SW 1271 (cell line): ENCODE measurements at regions not wholly inside any gene's neighbourhood (a gene's known extent, or its start where the extent isn't known, plus 50 kb on each side); places are given as distances from the start of the nearest gene placed in this dataset.
"Not testable (repeated sequence)": the region's sequence is repeated elsewhere in the genome, so short reads cannot be mapped to it uniquely, and the experiment has no call there.

ENCODE experiments used
- DNase-seq, 2 experiments: peaks; one replicate each; lab custom pipeline; 2025; lab: John Stamatoyannopoulos, UW

DNA sequence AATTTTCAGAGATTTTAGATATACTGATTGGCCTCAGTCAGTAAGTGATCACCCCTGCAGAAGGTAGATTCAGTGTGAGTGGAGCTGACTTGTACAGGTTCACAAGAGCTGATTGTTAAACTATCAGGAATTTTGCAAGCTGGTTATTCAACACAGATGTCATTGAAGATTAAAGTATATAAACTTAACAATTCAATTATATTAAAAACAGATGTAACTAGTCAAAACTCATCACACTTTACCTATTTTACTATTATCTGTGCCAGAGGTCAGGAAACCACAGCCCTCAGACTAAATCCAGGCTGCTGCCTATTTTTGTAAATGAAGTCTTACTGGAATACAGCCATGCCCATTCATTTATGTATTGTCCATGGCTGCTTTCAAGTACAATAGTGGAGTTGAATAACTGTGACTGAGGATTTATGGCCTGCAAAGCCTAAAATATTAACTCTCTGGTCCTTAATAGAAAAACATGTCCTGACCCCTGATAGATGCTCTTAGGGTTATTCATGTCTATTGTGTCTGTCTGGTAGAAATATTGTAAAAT is 429.3 kb upstream of the PDZRN3 start:
- DNase-seq, result no peak

DNA sequence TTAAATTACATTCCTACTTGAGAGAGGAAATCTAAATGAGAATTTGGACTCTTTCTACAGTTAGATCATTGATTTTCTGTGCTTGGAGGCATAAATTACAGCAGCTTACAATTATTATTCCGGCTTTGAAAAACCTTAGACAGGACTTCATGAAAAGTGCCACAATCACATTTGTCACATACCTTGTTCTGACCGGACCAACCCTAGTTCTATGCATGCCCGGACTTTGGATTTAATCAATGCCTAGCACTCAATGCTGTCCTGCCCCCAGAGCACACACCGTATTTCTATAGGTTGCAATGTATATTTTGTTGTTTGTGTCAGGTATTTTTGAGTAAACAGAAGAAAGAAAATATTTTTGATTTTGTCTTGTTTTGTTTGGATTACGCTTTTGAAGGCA is 424.7 kb upstream of the PDZRN3 start:
- DNase-seq, result no peak

GRCh38 chr3:74048699-74049098 is 424.0 kb upstream of the PDZRN3 start:
- DNase-seq, result no peak

GRCh38 chr3:74045000-74045399 is 420.3 kb upstream of the PDZRN3 start:
- DNase-seq, result no peak

- no peak for DNase-seq
Measured at GRCh38 chr3:74041068-74041675, 416.4 kb upstream of the PDZRN3 start.

- no peak for DNase-seq
Measured at GRCh38 chr3:74039105-74039504, 414.4 kb upstream of the PDZRN3 start.

DNA sequence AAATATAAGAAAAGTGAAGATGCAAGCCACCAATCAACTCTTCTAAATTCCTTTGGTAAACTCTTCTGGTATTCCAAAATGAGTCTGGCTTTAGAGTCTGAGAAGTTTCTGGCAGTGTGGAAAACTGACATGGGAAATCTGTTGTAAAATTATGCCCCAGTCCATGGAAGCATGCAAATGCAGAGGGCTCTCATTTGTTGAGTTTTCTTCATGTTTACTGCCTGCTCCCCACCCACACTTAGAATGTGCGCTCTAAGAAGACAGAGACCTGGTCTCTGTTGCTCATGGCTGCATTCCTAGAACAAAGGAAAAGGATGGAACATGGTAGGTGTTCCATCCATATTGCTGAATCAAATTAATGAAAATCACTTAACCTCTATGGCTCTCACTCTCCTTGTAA is 411.8 kb upstream of the PDZRN3 start:
- DNase-seq, result no peak

- DNase-seq, result no peak
Measured at GRCh38 chr3:74036102-74036501, 411.4 kb upstream of the PDZRN3 start.

DNA sequence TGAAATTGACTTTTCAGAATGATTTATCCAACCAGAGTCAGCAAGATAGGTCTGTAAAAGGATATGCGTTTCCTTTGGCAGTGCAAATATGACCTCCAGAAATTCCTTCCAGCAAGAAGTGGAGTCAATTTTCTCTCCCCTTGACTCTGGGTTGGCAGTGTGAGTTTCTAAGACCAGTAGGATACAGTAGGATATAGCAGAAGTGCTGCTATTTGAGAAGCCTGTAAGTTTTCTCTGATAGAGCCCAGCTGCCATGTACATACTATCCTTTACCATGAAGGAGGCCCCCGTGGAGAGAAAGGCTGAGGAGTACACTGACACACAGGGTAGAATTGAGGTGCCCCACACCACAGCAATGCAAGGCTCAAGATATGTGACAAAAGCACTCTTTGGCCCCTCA is 409.1 kb upstream of the PDZRN3 start:
- DNase-seq, result no peak

GRCh38 chr3:74033381-74033780 is 408.6 kb upstream of the PDZRN3 start:
- DNase-seq, result no peak

- DNase-seq, result no peak
Measured at GRCh38 chr3:74027121-74027520, 402.4 kb upstream of the PDZRN3 start.

- no peak for DNase-seq
Measured at GRCh38 chr3:74023395-74023794, 398.7 kb upstream of the PDZRN3 start.

GRCh38 chr3:74021449-74021848 is 396.7 kb upstream of the PDZRN3 start:
- DNase-seq, result no peak

DNA sequence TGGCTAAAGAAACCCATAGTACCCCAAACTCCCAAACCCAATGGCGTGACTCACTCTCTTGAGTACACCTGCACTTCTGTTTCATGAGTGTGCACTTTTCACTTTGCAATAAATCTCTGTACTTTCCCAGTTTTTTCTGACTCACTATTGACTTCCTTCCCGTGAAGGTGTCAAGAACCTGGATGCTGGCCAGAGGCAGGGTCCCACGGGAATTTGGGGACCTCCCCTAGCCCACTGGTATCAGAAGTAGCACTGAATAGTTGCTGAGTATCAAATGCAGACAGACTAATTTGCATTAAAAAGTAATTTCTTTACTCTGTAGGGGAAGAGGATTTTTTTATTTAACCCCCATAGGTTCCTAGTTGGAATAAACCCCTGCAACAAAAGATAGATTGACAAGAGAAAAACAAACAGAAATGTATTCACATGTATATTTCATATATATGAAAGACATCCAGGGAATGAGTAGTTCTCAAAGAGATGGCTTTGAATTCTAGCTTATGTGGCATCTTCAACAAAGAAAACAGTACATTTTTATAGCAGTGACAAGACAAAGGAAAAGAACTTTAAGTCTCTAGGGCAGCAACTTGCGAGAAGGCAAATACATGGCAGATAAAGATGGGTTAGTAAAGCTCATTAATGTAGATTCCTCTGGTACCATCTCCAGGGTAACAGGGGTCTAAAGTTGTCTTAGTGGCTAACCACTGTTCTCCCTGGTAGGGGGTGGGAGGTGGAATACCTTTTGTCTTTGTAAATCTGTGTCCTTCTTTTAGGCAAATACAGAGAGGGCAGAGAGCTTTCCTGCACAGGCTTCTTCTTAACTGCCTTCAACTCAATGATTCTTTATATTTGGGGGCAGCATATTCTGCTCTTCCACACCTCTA is 385.5 kb upstream of the PDZRN3 start:
- DNase-seq, result no peak

DNA sequence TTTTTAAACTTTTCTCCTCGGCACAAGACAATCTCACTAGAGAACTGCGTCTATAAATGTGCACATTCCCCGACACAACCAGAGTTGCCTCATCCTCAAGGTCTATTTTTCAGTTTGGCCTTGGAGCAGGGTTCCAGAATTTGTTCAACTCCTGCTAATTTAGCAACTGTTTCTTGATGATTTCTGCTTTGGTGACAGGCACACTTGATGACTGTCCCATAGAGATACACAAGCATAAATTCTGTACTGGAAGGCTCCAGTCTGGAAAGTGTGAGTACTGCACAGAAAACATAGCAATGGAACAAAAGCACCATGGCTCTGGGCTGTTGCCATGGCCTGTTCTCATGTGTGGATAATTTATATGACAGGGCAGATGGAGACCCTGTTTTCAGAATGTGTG is 379.6 kb upstream of the PDZRN3 start:
- DNase-seq, result no peak

DNA sequence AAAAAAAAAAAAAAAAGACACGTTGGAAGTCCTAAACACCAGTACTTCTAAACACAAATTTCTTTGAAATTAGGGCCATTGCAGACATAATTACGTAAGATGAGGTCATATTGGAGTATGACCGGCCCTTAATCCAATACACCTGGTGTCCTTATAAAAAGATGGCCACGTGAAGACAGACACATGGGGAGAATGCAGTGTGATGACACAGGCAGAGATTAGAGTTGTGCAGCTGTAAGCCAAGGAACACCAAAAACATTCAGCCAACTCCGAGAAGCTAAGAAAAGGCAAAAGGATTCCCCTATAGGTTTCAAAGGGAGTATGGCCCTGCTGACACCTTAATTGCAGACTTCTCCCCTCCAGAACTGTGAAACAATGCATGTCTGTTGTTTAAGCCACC is 379.0 kb upstream of the PDZRN3 start:
- DNase-seq, result no peak

GRCh38 chr3:74001436-74001835 is 376.7 kb upstream of the PDZRN3 start:
- no peak for DNase-seq

DNA sequence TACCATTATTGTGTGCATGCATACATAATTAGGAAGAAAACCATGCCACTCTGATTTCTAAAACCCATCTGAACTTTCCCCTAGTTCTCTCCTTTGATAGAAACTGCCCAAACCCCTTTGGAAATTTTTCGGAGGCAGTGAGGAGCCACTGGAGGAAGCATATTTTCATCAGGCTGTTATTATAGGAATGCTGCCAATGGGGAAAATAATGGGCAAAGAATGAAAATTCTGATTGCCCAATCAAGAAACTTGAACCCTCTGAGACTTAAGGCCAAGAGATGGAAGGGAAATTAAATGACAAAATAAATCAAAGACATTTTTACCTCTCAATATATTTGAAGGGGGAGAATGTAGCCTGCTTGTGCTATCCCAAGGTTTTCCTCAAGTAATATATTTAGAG is 376.0 kb upstream of the PDZRN3 start:
- no peak for DNase-seq

DNA sequence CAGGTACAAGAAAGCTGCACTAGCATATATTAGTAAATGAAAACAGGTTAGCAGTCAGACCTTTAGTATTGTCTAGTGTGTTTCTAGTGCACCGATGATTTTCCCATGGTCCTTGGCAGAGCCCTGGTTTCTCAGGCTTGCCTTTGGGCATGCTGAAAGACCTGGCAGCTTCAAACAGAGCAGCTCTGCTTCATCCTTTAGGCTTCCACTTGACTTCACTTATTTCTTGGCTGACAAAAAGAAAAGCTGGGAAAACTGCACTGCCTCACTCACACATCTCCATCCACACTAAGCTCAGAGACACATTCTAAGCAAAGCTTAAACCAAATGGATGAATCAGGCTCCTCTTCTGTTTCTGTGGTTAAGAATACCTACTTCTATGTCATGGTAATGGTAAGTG is 374.8 kb upstream of the PDZRN3 start:
- no peak for DNase-seq

DNA sequence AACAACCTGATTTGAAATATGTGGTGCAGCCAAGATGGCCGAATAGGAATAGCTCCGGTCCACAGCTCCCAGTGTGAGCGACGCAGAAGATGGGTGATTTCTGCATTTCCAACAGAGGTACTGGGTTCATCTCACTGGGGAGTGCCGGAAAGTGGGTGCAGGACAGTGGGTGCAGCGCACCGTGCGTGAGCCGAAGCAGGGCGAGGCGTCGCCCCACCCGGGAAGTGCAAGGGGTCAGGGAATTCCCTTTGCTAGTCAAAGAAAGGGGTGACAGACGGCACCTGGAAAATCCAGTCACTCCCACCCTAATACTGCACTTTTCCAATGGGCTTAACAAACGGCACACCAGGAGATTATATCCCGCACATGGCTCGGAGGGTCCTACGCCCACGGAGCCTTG is 365.9 kb upstream of the PDZRN3 start:
- not testable (repeated sequence) for DNase-seq

GRCh38 chr3:73966733-73967132 is 342.0 kb upstream of the PDZRN3 start:
- no peak for DNase-seq

DNA sequence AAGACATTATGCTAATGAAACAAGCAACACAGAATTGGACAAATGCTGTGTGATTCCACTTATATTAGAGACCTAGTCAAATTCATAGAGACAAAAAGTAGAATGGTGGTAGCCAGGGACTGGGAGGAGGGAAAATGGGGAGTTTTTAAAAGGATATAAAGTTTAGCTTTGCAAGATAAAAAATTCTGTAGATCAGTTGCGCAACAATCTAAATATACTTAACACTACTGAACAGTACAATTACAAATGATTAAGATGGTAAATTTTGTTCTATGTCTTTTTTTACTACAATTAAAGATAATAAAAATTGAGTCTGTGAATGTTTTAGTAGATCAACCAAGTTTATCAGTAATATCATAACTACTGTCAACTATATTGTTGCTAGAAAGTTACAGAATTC is 340.1 kb upstream of the PDZRN3 start:
- DNase-seq, result no peak

- no peak for DNase-seq
Measured at GRCh38 chr3:73955494-73956070, 330.8 kb upstream of the PDZRN3 start.
